WTC11 (cell line): ENCODE measurements at regions not wholly inside any gene's neighbourhood (a gene's known extent, or its start where the extent isn't known, plus 50 kb on each side); places are given as distances from the start of the nearest gene placed in this dataset.
"Not testable (repeated sequence)": the region's sequence is repeated elsewhere in the genome, so short reads cannot be mapped to it uniquely, and the experiment has no call there.

Experiments used
- ATAC-seq: fragments of 200-7000 bp; cut with Tn5 transposase; 2 replicates; pipeline ENCODE4 v1.10.0; 2021; ENCODE audit warnings: mild to moderate bottlenecking, moderate library complexity
- CTCF ChIA-PET: fragments of 300-600 bp; sonication (Branson Sonifier 250); formaldehyde crosslinking; loops from one replicate; lab custom pipeline; 2021; ENCODE audit warnings: antibody characterized with exemption; lab: Charles Lee
- POLR2A ChIA-PET: fragments of 350-600 bp; sonication (Branson Sonifier 250); formaldehyde crosslinking; loops from one replicate; lab custom pipeline; 2021; ENCODE audit warnings: antibody characterized with exemption; lab: Charles Lee
- DNase-seq: peaks from one replicate; pipeline ENCODE4 v3.0.0; 2021; ENCODE audit warnings: low spot score
- H3K27ac Mint-ChIP-seq: 2 replicates; pipeline ENCODE4 v1.8.0; 2021; ENCODE audit warnings: mixed read lengths
- H3K27me3 Mint-ChIP-seq: 2 replicates; pipeline ENCODE4 v1.8.0; 2021; ENCODE audit warnings: low read depth, mild to moderate bottlenecking, moderate library complexity, mixed read lengths
- H3K36me3 Mint-ChIP-seq: 2 replicates; pipeline ENCODE4 v1.8.0; 2021; ENCODE audit warnings: mixed read lengths
- H3K4me1 Mint-ChIP-seq: 2 replicates; pipeline ENCODE4 v1.8.0; 2022; ENCODE audit warnings: mixed read lengths
- H3K4me3 Mint-ChIP-seq: 2 replicates; pipeline ENCODE4 v1.8.0; 2021; ENCODE audit warnings: mild to moderate bottlenecking, moderate library complexity, mixed read lengths
- H3K9me3 Mint-ChIP-seq: 2 replicates; pipeline ENCODE4 v1.8.0; 2021; ENCODE audit warnings: mixed read lengths
- CDX4 ChIP-seq: fragments of 250-450 bp; sonication (Bioruptor Pico); IDR thresholded peaks from 2 replicates; pipeline ENCODE4 v1.9.0; 2021; ENCODE audit warnings: moderate library complexity, mild to moderate bottlenecking, inconsistent platforms, borderline replicate concordance
- CREB1 ChIP-seq: sonication (generic); formaldehyde crosslinking; IDR thresholded peaks from 2 replicates; pipeline ENCODE4 v1.8.0; 2023; ENCODE audit warnings: mild to moderate bottlenecking, missing genetic modification reagents
- CREM ChIP-seq: sonication (generic); formaldehyde crosslinking; IDR thresholded peaks from 2 replicates; pipeline ENCODE4 v1.8.1; 2022; ENCODE audit warnings: mild to moderate bottlenecking, missing genetic modification reagents, moderate library complexity
- CTCF ChIP-seq: fragments of 200-600 bp; IDR thresholded peaks from 2 replicates; pipeline ENCODE4 v1.8.0; 2022; ENCODE audit warnings: antibody characterized with exemption
- E2F5 ChIP-seq: sonication (generic); formaldehyde crosslinking; IDR thresholded peaks from 2 replicates; pipeline ENCODE4 v1.8.1; 2022; ENCODE audit warnings: mild to moderate bottlenecking, moderate library complexity, missing genetic modification reagents
- FOXP1 ChIP-seq: sonication (generic); formaldehyde crosslinking; IDR thresholded peaks from 2 replicates; pipeline ENCODE4 v1.8.0; 2022; ENCODE audit warnings: missing genetic modification reagents, mild to moderate bottlenecking, moderate library complexity, borderline replicate concordance
- FOXP4 ChIP-seq: sonication (generic); formaldehyde crosslinking; IDR thresholded peaks from 2 replicates; pipeline ENCODE4 v1.8.0; 2022; ENCODE audit warnings: mild to moderate bottlenecking, missing genetic modification reagents
- GTF2I ChIP-seq: fragments of 250-450 bp; sonication (Bioruptor Pico); conservative IDR thresholded peaks from 2 replicates; pipeline ENCODE4 v1.4.0; 2021; ENCODE audit warnings: mild to moderate bottlenecking
- JUN ChIP-seq: sonication (generic); formaldehyde crosslinking; IDR thresholded peaks from 2 replicates; pipeline ENCODE4 v1.8.0; 2023; ENCODE audit warnings: mild to moderate bottlenecking, missing genetic modification reagents
- NR2C2 ChIP-seq: sonication (generic); formaldehyde crosslinking; IDR thresholded peaks from 2 replicates; pipeline ENCODE4 v1.8.0; 2022; ENCODE audit warnings: mild to moderate bottlenecking, missing genetic modification reagents
- SOX15 ChIP-seq: fragments of 250-450 bp; sonication (Bioruptor Pico); IDR thresholded peaks from 2 replicates; pipeline ENCODE4 v1.9.0; 2021; ENCODE audit warnings: mild to moderate bottlenecking
- TEAD1 ChIP-seq: sonication (generic); formaldehyde crosslinking; IDR thresholded peaks from 2 replicates; pipeline ENCODE4 v1.8.0; 2022; ENCODE audit warnings: mild to moderate bottlenecking, missing genetic modification reagents
- ZNF121 ChIP-seq: sonication (generic); formaldehyde crosslinking; IDR thresholded peaks from 2 replicates; pipeline ENCODE4 v1.8.0; 2023; ENCODE audit warnings: missing genetic modification reagents
- ZNF138 ChIP-seq: sonication (generic); formaldehyde crosslinking; conservative IDR thresholded peaks from 2 replicates; pipeline ENCODE4 v1.8.1; 2022; ENCODE audit warnings: mild to moderate bottlenecking, moderate library complexity, missing genetic modification reagents
- ZNF281 ChIP-seq: sonication (generic); formaldehyde crosslinking; IDR thresholded peaks from 2 replicates; pipeline ENCODE4 v1.8.0; 2023; ENCODE audit warnings: mild to moderate bottlenecking, missing genetic modification reagents
- ZNF416 ChIP-seq: fragments of 250-450 bp; sonication (Bioruptor Pico); IDR thresholded peaks from 2 replicates; pipeline ENCODE4 v1.9.0; 2021; ENCODE audit warnings: mild to moderate bottlenecking, inconsistent platforms
- TF ChIP-seq, protein P1 (sequence below): sonication (generic); formaldehyde crosslinking; IDR thresholded peaks from 2 replicates; pipeline ENCODE4 v1.8.1; 2022; ENCODE audit warnings: low read depth, missing genetic modification reagents, borderline replicate concordance
- TF ChIP-seq, protein P2 (sequence below): sonication (generic); formaldehyde crosslinking; IDR thresholded peaks from 2 replicates; pipeline ENCODE4 v1.8.1; 2023; ENCODE audit warnings: mild to moderate bottlenecking, moderate library complexity, missing genetic modification reagents

DNA sequence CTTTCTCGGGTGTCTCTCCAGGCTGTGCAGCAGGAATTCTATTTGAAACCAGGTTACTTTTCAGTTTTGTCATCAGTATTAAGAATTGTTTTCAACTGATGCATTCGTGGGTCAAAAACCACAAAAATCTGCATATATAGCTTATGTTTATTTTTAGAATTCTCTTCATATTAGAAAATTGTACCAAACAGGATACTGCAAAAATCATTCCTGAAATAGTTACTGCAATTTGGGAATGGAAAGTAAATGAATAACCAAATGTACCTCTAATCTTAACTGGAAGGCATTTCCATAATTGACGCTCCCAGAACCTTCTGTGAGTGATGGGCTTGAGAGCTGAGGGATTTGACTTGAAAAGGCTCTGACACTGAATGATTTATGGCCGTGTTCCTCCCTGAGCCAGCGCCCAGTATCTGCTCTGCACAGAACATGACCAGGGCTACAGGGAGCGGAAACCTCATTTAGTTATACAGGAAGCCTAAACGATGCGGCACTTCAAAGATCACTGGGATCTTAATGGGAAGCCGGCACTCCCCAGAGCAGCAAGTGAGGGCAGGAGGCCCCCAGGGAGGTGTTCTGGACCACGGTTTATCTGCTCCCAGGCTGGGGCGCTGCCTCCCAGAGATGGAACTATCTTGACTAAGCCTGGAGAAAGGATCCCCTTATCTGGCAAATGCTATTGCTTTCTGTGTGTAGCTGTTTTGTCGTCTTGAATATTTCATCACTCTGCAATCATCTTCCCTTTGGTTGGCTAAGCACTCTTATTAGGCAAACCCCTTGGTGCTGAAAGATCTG is 446.0 kb downstream of the QKI start:
- H3K36me3 Mint-ChIP-seq = peaks cover 6% of the 10 kb centered on the region
- H3K27ac Mint-ChIP-seq = no peak overlapping the region
- H3K27me3 Mint-ChIP-seq = no peaks in the 10 kb centered on the region
- DNase-seq = no peak
- peaks cover 23% of the 10 kb centered on the region for H3K4me1 Mint-ChIP-seq
- TF ChIP-seq, protein P1, sequence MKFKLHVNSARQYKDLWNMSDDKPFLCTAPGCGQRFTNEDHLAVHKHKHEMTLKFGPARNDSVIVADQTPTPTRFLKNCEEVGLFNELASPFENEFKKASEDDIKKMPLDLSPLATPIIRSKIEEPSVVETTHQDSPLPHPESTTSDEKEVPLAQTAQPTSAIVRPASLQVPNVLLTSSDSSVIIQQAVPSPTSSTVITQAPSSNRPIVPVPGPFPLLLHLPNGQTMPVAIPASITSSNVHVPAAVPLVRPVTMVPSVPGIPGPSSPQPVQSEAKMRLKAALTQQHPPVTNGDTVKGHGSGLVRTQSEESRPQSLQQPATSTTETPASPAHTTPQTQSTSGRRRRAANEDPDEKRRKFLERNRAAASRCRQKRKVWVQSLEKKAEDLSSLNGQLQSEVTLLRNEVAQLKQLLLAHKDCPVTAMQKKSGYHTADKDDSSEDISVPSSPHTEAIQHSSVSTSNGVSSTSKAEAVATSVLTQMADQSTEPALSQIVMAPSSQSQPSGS (CRISPR knock-in tag) = no peak
- no peak for TF ChIP-seq E2F5 (CRISPR knock-in tag)
- TF ChIP-seq CREB1 = no peak
- no peak for TF ChIP-seq GTF2I (CRISPR knock-in tag)
- TF ChIP-seq TEAD1 (CRISPR knock-in tag) = no peak
- no peak for TF ChIP-seq ZNF121 (CRISPR knock-in tag)
- no peak for TF ChIP-seq ZNF138 (CRISPR knock-in tag)
- no peak for TF ChIP-seq FOXP1 (CRISPR knock-in tag)
- no peak for TF ChIP-seq CDX4
- no peak for TF ChIP-seq CREM (CRISPR knock-in tag)
- no peak for TF ChIP-seq FOXP4 (CRISPR knock-in tag)
- no peak for TF ChIP-seq NR2C2 (CRISPR knock-in tag)
- TF ChIP-seq, protein P2, sequence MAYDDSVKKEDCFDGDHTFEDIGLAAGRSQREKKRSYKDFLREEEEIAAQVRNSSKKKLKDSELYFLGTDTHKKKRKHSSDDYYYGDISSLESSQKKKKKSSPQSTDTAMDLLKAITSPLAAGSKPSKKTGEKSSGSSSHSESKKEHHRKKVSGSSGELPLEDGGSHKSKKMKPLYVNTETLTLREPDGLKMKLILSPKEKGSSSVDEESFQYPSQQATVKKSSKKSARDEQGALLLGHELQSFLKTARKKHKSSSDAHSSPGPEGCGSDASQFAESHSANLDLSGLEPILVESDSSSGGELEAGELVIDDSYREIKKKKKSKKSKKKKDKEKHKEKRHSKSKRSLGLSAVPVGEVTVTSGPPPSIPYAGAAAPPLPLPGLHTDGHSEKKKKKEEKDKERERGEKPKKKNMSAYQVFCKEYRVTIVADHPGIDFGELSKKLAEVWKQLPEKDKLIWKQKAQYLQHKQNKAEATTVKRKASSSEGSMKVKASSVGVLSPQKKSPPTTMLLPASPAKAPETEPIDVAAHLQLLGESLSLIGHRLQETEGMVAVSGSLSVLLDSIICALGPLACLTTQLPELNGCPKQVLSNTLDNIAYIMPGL (CRISPR knock-in tag) = no peak
- TF ChIP-seq, all 79 proteins: peak for 0
- H3K4me3 Mint-ChIP-seq = no peak overlapping the region
- ATAC-seq = no peak; the same call in 1 of the 2 replicates
- H3K9me3 Mint-ChIP-seq = peaks cover 11% of the 10 kb centered on the region
- CTCF ChIA-PET = no interaction called here
- POLR2A ChIA-PET = no interaction called here

DNA sequence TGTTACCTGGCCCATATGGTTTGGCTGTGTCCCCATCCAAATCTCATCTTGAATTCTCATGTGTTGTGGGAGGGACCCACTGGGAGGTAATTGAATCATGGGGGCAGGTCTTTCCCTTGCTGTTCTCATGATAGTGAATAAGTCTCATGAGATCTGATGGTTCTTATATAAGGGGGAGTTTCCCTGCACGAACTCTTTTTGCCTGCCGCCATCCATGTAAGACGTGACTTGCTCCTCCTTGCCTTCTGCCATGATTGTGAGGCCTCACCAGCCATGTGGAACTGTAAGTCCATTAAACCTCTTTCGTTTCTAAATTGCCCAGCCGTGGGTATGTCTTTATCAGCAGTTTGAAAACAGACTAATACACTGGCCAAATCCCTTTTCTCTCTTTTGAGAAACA is 444.4 kb downstream of the QKI start:
- H3K36me3 Mint-ChIP-seq, H3K27me3 Mint-ChIP-seq, H3K27ac Mint-ChIP-seq, DNase-seq, H3K4me3 Mint-ChIP-seq, POLR2A ChIA-PET, ATAC-seq, CTCF ChIA-PET: not testable (repeated sequence)
- peaks cover 12% of the 10 kb centered on the region for H3K9me3 Mint-ChIP-seq
- H3K4me1 Mint-ChIP-seq = peaks cover 36% of the 10 kb centered on the region

GRCh38 chr6:163857421-163857820 is 442.9 kb downstream of the QKI start:
- H3K9me3 Mint-ChIP-seq = peaks cover 17% of the 10 kb centered on the region
- H3K27me3 Mint-ChIP-seq = no peaks in the 10 kb centered on the region
- no peak for DNase-seq
- TF ChIP-seq SOX15 (CRISPR knock-in tag) (no peak), TEAD1 (CRISPR knock-in tag) (no peak), CTCF (no peak), JUN (CRISPR knock-in tag) (no peak), ZNF416 (CRISPR knock-in tag) (no peak), ZNF281 (CRISPR knock-in tag) (no peak)
- peaks cover 24% of the 10 kb centered on the region for H3K4me1 Mint-ChIP-seq
- H3K36me3 Mint-ChIP-seq = peaks cover 9% of the 10 kb centered on the region
- H3K4me3 Mint-ChIP-seq = no peak overlapping the region
- ChIA-PET POLR2A (no interaction called here), CTCF (no interaction called here)
- no peak for ATAC-seq
- no peak overlapping the region for H3K27ac Mint-ChIP-seq
